ENCODE measurements at regions not wholly inside any gene's neighbourhood (a gene's known extent, or its start where the extent isn't known, plus 50 kb on each side); places are given as distances from the start of the nearest gene placed in this dataset.

GRCh38 chr5:61275841-61276240 is 56.2 kb upstream of the ZSWIM6 start:
- no peak overlapping the region for H3K4me3 ChIP-seq (ENCODE audit: low read length)
- no peaks in the 10 kb centered on the region for H3K9me3 ChIP-seq (ENCODE audit: low read length)
- intact Hi-C loops (cut with micrococcal nuclease) = no loop called here
- ChIA-PET CTCF (no interaction called here), POLR2A (ENCODE audit: unreplicated experiment) (no interaction called here)
- 0 out of 2 replicates have a peak overlapping the region, but pooled peaks have one; percentile 12 for H3K9ac ChIP-seq (ENCODE audit: low read length)
- no peaks in the 10 kb centered on the region for H3F3A ChIP-seq (ENCODE audit: low read length, unreplicated experiment)
- H3K79me2 ChIP-seq (ENCODE audit: low read length) = no peaks in the 10 kb centered on the region
- H3K27ac ChIP-seq (ENCODE audit: low read length) = peak overlapping the region; percentile 50
- H3K9me2 ChIP-seq (replicated peaks; ENCODE audit: low read length) = no peaks in the 10 kb centered on the region
- H4K20me1 ChIP-seq (ENCODE audit: low read length) = no peaks in the 10 kb centered on the region
- peaks cover 23% of the 10 kb centered on the region for H3K4me1 ChIP-seq (ENCODE audit: insufficient read depth, low read length)
- TF ChIP-seq EZH2phosphoT487 (IDR thresholded peaks at IDR 0.05; ENCODE audit: borderline replicate concordance, low read length) = no peak
- no peak for TF ChIP-seq EZH2 (IDR thresholded peaks at IDR 0.05; ENCODE audit: low read length, unreplicated experiment)
- TF ChIP-seq CTCF (conservative IDR thresholded peaks at IDR 0.05; ENCODE audit: low read depth, low read length) = no peak
- H3K27me3 ChIP-seq (ENCODE audit: low read length) = no peaks in the 10 kb centered on the region
- H2AFZ ChIP-seq (ENCODE audit: low read length) = peak overlapping the region; percentile 72
- peak; percentile 58 for DNase-seq
- no peaks in the 10 kb centered on the region for H3K36me3 ChIP-seq (ENCODE audit: low read depth, low read length)
- H3K4me2 ChIP-seq (ENCODE audit: low read length) = peak overlapping the region; percentile 28; the same call in 1 of the 2 replicates
- ATAC-seq = peak; percentile 78
- BruUV-seq (replicated peaks) = no TSS peak

GRCh38 chr5:61277190-61277589 is 54.9 kb upstream of the ZSWIM6 start:
- Histone ChIP-seq H3K4me1 (ENCODE audit: insufficient read depth, low read length) (peaks cover 28% of the 10 kb centered on the region), H3K79me2 (ENCODE audit: low read length) (no peaks in the 10 kb centered on the region), H3K9me2 (replicated peaks; ENCODE audit: low read length) (no peaks in the 10 kb centered on the region), H3K4me2 (ENCODE audit: low read length) (no peak overlapping the region), H3K9me3 (ENCODE audit: low read length) (no peaks in the 10 kb centered on the region), H4K20me1 (ENCODE audit: low read length) (no peaks in the 10 kb centered on the region), H3K27ac (ENCODE audit: low read length) (no peak overlapping the region), H3K27me3 (ENCODE audit: low read length) (no peaks in the 10 kb centered on the region), H2AFZ (ENCODE audit: low read length) (no peak overlapping the region), H3K9ac (ENCODE audit: low read length) (no peak overlapping the region), H3F3A (ENCODE audit: low read length, unreplicated experiment) (no peaks in the 10 kb centered on the region), H3K36me3 (ENCODE audit: low read depth, low read length) (no peaks in the 10 kb centered on the region), H3K4me3 (ENCODE audit: low read length) (no peak overlapping the region)
- DNase-seq = no peak
- intact Hi-C loops (cut with micrococcal nuclease) = no loop called here
- no TSS peak for BruUV-seq (replicated peaks)
- POLR2A ChIA-PET (ENCODE audit: unreplicated experiment) = no interaction called here
- CTCF ChIA-PET = interaction anchor here (0.6 to 0.8 kb wide), 2 partner anchors 54 to 56 kb away, joined by 3 read pairs; no protein-coding TSS in a partner anchor
- ATAC-seq = 0 out of 2 replicates have a peak, but pooled peaks have one; percentile 37
- TF ChIP-seq EZH2 (IDR thresholded peaks at IDR 0.05; ENCODE audit: low read length, unreplicated experiment) (no peak), EZH2phosphoT487 (IDR thresholded peaks at IDR 0.05; ENCODE audit: borderline replicate concordance, low read length) (no peak), CTCF (conservative IDR thresholded peaks at IDR 0.05; ENCODE audit: low read depth, low read length) (no peak)

- H3F3A ChIP-seq (ENCODE audit: low read length, unreplicated experiment) = no peaks in the 10 kb centered on the region
- no peak overlapping the region for H3K4me2 ChIP-seq (ENCODE audit: low read length)
- CTCF ChIA-PET = interaction anchor here (0.6 kb wide), 1 partner anchor 56 kb away, joined by 3 read pairs; no protein-coding TSS in a partner anchor
- H3K36me3 ChIP-seq (ENCODE audit: low read depth, low read length) = no peaks in the 10 kb centered on the region
- no peaks in the 10 kb centered on the region for H3K79me2 ChIP-seq (ENCODE audit: low read length)
- peaks cover 28% of the 10 kb centered on the region for H3K4me1 ChIP-seq (ENCODE audit: insufficient read depth, low read length)
- H2AFZ ChIP-seq (ENCODE audit: low read length) = no peak overlapping the region
- DNase-seq = peak; percentile 18
- H3K27me3 ChIP-seq (ENCODE audit: low read length) = no peaks in the 10 kb centered on the region
- POLR2A ChIA-PET (ENCODE audit: unreplicated experiment) = no interaction called here
- TF ChIP-seq EZH2phosphoT487 (IDR thresholded peaks at IDR 0.05; ENCODE audit: borderline replicate concordance, low read length) (no peak), CTCF (conservative IDR thresholded peaks at IDR 0.05; ENCODE audit: low read depth, low read length) (no peak), EZH2 (IDR thresholded peaks at IDR 0.05; ENCODE audit: low read length, unreplicated experiment) (no peak)
- no TSS peak for BruUV-seq (replicated peaks)
- no peak for ATAC-seq
- H3K4me3 ChIP-seq (ENCODE audit: low read length) = no peak overlapping the region
- intact Hi-C loops (cut with micrococcal nuclease) = no loop called here
- H3K27ac ChIP-seq (ENCODE audit: low read length) = no peak overlapping the region
- H3K9me2 ChIP-seq (replicated peaks; ENCODE audit: low read length) = no peaks in the 10 kb centered on the region
- H4K20me1 ChIP-seq (ENCODE audit: low read length) = no peaks in the 10 kb centered on the region
- H3K9me3 ChIP-seq (ENCODE audit: low read length) = no peaks in the 10 kb centered on the region
- no peak overlapping the region for H3K9ac ChIP-seq (ENCODE audit: low read length)
Measured at GRCh38 chr5:61277781-61278180, 54.3 kb upstream of the ZSWIM6 start.
